Spinal cord (tissue), 9 donors: ENCODE measurements at regions not wholly inside any gene's neighbourhood (a gene's known extent, or its start where the extent isn't known, plus 50 kb on each side); places are given as distances from the start of the nearest gene placed in this dataset.

Source experiments
- DNase-seq, 6 donors: peaks; one replicate each; pipeline versions ENCODE4 v3.0.0 to v3.0.0-alpha.2; 2013 to 2015; ENCODE audit warnings: low spot score in 6 of 6, low read depth in 4 of 6
- H3K27ac ChIP-seq: one replicate; pipeline ENCODE4 v1.5.1; 2013; ENCODE audit warnings: low read depth, low read length, control low read depth
- H3K27me3 ChIP-seq: one replicate; pipeline ENCODE4 v1.6.1; 2013; ENCODE audit warnings: low read length; ENCODE audit not compliant: control insufficient read depth, insufficient read depth
- H3K36me3 ChIP-seq: one replicate; pipeline ENCODE4 v1.6.1; 2013; ENCODE audit warnings: low read length; ENCODE audit not compliant: control insufficient read depth, insufficient read depth
- H3K4me1 ChIP-seq: one replicate; pipeline ENCODE4 v1.6.1; 2013; ENCODE audit warnings: low read length; ENCODE audit not compliant: control insufficient read depth, insufficient read depth
- H3K4me3 ChIP-seq: one replicate; pipeline ENCODE4 v1.5.1; 2013; ENCODE audit warnings: low read depth, low read length, control low read depth
- H3K9me3 ChIP-seq: one replicate; pipeline ENCODE4 v1.6.1; 2013; ENCODE audit warnings: low read length; ENCODE audit not compliant: control insufficient read depth, insufficient read depth
- WGBS: methylation state at CpG from one replicate; pipeline ENCODE4 v1.1.5; 2013; ENCODE audit warnings: missing lambda C conversion rate; ENCODE audit not compliant: insufficient coverage; 5-methylcytosine and 5-hydroxymethylcytosine counted together
- donor health status: healthy.

GRCh38 chr9:119095072-119095471 is 274.2 kb downstream of the BRINP1 start:
- no peaks in the 10 kb centered on the region for H3K9me3 ChIP-seq
- H3K27ac ChIP-seq, result no peak overlapping the region
- H3K27me3 ChIP-seq, result no peaks in the 10 kb centered on the region
- no peak overlapping the region for H3K4me3 ChIP-seq
- no peak for DNase-seq
- no peaks in the 10 kb centered on the region for H3K4me1 ChIP-seq
- WGBS, result no CpG with 5 or more reads among the region's 3 CpGs
- no peaks in the 10 kb centered on the region for H3K36me3 ChIP-seq

- H3K27me3 ChIP-seq, result no peaks in the 10 kb centered on the region
- H3K9me3 ChIP-seq, result no peaks in the 10 kb centered on the region
- H3K4me1 ChIP-seq, result no peaks in the 10 kb centered on the region
- no peak overlapping the region for H3K27ac ChIP-seq
- 39% methylated on average over 2 of the region's 4 CpGs for WGBS
- H3K36me3 ChIP-seq, result no peaks in the 10 kb centered on the region
- no peak overlapping the region for H3K4me3 ChIP-seq
- DNase-seq, result no peak
Measured at GRCh38 chr9:119101048-119101447, 268.2 kb downstream of the BRINP1 start.

- 90% methylated on average over 4 of the region's 4 CpGs for WGBS
Measured at GRCh38 chr9:119114681-119115080, 254.6 kb downstream of the BRINP1 start.

More at GRCh38 chr9:119114681-119115080, 254.6 kb downstream of the BRINP1 start:
- H3K27me3 ChIP-seq, result no peaks in the 10 kb centered on the region
- H3K27ac ChIP-seq, result no peak overlapping the region
- H3K36me3 ChIP-seq, result no peaks in the 10 kb centered on the region
- no peak for DNase-seq
- H3K4me3 ChIP-seq, result no peak overlapping the region
- no peaks in the 10 kb centered on the region for H3K4me1 ChIP-seq
- H3K9me3 ChIP-seq, result no peaks in the 10 kb centered on the region
